ENCODE measurements at regions not wholly inside any gene's neighbourhood (a gene's known extent, or its start where the extent isn't known, plus 50 kb on each side); places are given as distances from the start of the nearest gene placed in this dataset.
"Not testable (repeated sequence)": the region's sequence is repeated elsewhere in the genome, so short reads cannot be mapped to it uniquely, and the experiment has no call there.

- no peak for DNase-seq
Measured at GRCh38 chr6:120478650-120479049, 855.6 kb downstream of the TBC1D32 start.

- no peak for DNase-seq
Measured at GRCh38 chr6:120473804-120474203, 860.5 kb downstream of the TBC1D32 start.

GRCh38 chr6:120468486-120468885 is 865.8 kb downstream of the TBC1D32 start:
- DNase-seq = no peak

GRCh38 chr6:120451508-120451907 is 882.8 kb downstream of the TBC1D32 start:
- no peak for DNase-seq

- no peak for DNase-seq
Measured at GRCh38 chr6:120447605-120448004, 886.7 kb downstream of the TBC1D32 start.

- not testable (repeated sequence) for DNase-seq
Measured at GRCh38 chr6:120432840-120433239, 901.4 kb downstream of the TBC1D32 start.

- no peak for DNase-seq
Measured at GRCh38 chr6:120431841-120432240, 902.4 kb downstream of the TBC1D32 start.

- no peak for DNase-seq
Measured at GRCh38 chr6:120411394-120411793, 922.9 kb downstream of the TBC1D32 start.

GRCh38 chr6:120410586-120410985 is 923.7 kb downstream of the TBC1D32 start:
- no peak for DNase-seq

GRCh38 chr6:120407696-120408095 is 926.6 kb downstream of the TBC1D32 start:
- no peak for DNase-seq

- DNase-seq = no peak
Measured at GRCh38 chr6:120405947-120406346, 928.3 kb downstream of the TBC1D32 start.

GRCh38 chr6:120395784-120396183 is 938.5 kb downstream of the TBC1D32 start:
- no peak for DNase-seq

GRCh38 chr6:120395330-120395729 is 939.0 kb downstream of the TBC1D32 start:
- no peak for DNase-seq

GRCh38 chr6:120392941-120393340 is 941.3 kb downstream of the TBC1D32 start:
- no peak for DNase-seq

- DNase-seq = no peak
Measured at GRCh38 chr6:120384671-120385070, 949.6 kb downstream of the TBC1D32 start.

- DNase-seq = no peak
Measured at GRCh38 chr6:120383681-120384080, 950.6 kb downstream of the TBC1D32 start.

- no peak for DNase-seq
Measured at GRCh38 chr6:120378582-120379220, 955.6 kb downstream of the TBC1D32 start.

- no peak for DNase-seq
Measured at GRCh38 chr6:120373185-120373584, 961.1 kb downstream of the TBC1D32 start.

- DNase-seq = no peak
Measured at GRCh38 chr6:120363429-120363828, 970.9 kb downstream of the TBC1D32 start.

- not testable (repeated sequence) for DNase-seq
Measured at GRCh38 chr6:120358535-120358934, 975.7 kb downstream of the TBC1D32 start.

GRCh38 chr6:120357447-120357846 is 976.8 kb downstream of the TBC1D32 start:
- no peak for DNase-seq

GRCh38 chr6:120355822-120356221 is 978.5 kb downstream of the TBC1D32 start:
- DNase-seq = no peak

GRCh38 chr6:120354452-120355098 is 979.7 kb downstream of the TBC1D32 start:
- no peak for DNase-seq

GRCh38 chr6:120352491-120352890 is 981.8 kb downstream of the TBC1D32 start:
- no peak for DNase-seq

GRCh38 chr6:120348926-120349325 is 985.4 kb downstream of the TBC1D32 start:
- no peak for DNase-seq

Data from CD4-positive, alpha-beta T cell treated with Interleukin-17A for 1 hour (primary cell).